Kasumi-1 (cell line): ENCODE measurements at regions not wholly inside any gene's neighbourhood (a gene's known extent, or its start where the extent isn't known, plus 50 kb on each side); places are given as distances from the start of the nearest gene placed in this dataset.
A peak's percentile ranks its signal among the peaks of the same experiment; 100 is the strongest.

Experiments used
- DNase-seq, 2 experiments: peaks; one replicate each; lab custom pipeline; 2025; lab: John Stamatoyannopoulos, UW

DNA sequence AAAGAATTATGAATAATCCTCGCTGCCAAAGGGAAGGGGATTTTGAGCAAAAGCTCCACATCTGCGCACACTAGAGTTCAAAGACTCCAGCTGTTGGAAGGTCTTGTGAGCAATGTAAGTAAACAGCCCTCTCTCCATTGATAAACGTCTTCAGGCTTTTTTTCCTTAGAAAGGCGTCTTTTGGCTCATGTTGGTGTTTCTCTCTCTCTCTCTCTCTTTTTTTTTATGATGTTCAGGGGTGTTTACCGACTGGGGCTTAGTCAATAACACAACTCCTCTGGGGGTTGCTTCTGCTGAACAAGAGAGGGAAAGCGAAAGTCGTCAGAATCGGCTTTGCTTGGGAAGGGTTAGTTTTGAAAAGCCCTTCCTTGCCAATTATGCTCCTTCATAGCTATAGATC lies 53.2 kb upstream of the C1QTNF7 start:
- DNase-seq = no peak

- DNase-seq = peak; percentile 18 to 21
Observed at GRCh38 chr4:15375667-15376066, 52.2 kb upstream of the C1QTNF7 start.

DNA sequence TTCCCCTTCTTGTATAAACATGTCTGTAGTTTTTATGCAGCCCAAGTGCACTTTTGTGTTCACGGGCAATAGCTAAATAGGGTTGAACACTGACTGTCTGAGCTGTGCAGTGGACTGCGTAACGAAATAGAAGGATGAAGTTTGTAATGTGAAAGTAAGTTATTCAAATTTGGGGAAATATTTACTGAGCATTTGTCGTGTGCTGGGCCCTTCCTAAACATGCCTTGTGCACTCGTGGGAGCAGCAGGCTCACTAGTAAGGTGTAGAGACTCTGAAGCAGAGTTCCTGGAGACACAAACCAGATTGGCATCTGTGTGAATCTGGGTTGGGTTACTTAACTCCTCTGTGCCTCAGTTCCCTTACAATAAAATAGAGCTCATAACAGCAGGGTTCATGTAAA lies 51.7 kb upstream of the C1QTNF7 start:
- DNase-seq = no peak

GRCh38 chr4:15376594-15376993 lies 51.2 kb upstream of the C1QTNF7 start:
- no peak for DNase-seq
